Right lobe of liver (tissue), 4 donors: ENCODE measurements at regions not wholly inside any gene's neighbourhood (a gene's known extent, or its start where the extent isn't known, plus 50 kb on each side); places are given as distances from the start of the nearest gene placed in this dataset.

Experiments used
- POLR2A ChIP-seq: fragments of 450-650 bp; IDR thresholded peaks from one replicate; pipeline ENCODE4 v1.6.1; 2017; ENCODE audit warnings: antibody characterized with exemption, mild to moderate bottlenecking
- TF ChIP-seq, protein P1 (sequence below), 4 donors: fragments of 200-600 bp in 3 of 4; fragments of 450-650 bp in 1 of 4; IDR thresholded peaks; one replicate each; pipeline versions ENCODE4 v1.5.1 to v1.8.0; 2016 to 2022; ENCODE audit warnings: antibody characterized with exemption in 4 of 4, mild to moderate bottlenecking in 2 of 4
- donor health status: DM: no; HTN: no; CAD: no.
- donor health status: DM: no; HTN: no; CAD: no.
- donor health status: DM: no; HTN: yes; CAD: no.

DNA sequence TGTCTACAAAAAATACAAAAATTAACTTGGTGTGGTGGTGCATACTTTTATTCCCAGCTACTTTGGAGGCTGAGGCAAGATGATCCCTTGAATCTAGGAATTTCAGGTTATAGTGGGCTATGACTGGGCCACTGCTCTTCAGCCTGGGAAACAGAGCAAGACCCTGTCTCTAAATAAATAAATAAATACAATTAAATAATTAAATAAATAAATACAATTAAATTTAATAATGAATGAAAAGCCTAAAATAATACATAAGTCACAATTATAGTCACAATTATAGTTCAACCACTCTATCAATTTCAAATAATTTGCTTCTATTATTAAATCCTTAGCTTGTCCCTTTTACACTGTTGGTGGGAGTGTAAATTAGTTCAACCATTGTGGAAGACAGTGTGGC, 146.4 kb upstream of the RFC3 start:
- TF ChIP-seq POLR2A = no peak
- TF ChIP-seq, protein P1, sequence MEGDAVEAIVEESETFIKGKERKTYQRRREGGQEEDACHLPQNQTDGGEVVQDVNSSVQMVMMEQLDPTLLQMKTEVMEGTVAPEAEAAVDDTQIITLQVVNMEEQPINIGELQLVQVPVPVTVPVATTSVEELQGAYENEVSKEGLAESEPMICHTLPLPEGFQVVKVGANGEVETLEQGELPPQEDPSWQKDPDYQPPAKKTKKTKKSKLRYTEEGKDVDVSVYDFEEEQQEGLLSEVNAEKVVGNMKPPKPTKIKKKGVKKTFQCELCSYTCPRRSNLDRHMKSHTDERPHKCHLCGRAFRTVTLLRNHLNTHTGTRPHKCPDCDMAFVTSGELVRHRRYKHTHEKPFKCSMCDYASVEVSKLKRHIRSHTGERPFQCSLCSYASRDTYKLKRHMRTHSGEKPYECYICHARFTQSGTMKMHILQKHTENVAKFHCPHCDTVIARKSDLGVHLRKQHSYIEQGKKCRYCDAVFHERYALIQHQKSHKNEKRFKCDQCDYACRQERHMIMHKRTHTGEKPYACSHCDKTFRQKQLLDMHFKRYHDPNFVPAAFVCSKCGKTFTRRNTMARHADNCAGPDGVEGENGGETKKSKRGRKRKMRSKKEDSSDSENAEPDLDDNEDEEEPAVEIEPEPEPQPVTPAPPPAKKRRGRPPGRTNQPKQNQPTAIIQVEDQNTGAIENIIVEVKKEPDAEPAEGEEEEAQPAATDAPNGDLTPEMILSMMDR (IDR thresholded peaks at IDR 0.05) = no peak
